ENCODE measurements at regions not wholly inside any gene's neighbourhood (a gene's known extent, or its start where the extent isn't known, plus 50 kb on each side); places are given as distances from the start of the nearest gene placed in this dataset.

DNA sequence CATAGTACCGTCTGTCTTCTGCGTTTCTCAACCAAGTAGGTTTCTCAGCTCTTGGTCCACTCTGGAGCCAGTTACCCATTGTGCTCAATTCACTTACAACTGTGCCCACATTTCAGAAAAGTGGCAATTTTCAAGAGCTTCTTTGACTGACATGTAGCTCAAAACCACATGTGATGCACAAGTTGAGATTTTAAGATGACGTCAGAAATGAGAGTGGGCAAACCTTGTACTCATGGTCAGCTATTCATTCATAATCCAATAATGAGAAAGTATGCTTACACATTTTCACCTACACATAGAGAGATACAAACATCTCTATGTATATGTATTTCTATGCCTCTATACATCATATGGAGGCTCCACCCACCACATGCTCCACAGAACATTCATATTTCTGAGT is 487.2 kb upstream of the AKR1E2 start:
- no peaks in the 10 kb centered on the region for H4K20me1 ChIP-seq (ENCODE audit: control insufficient read depth, insufficient read depth, insufficient read length)
- no peak for DNase-seq
- H3K79me1 ChIP-seq (ENCODE audit: insufficient read depth, low read depth, low read length, poor library complexity, severe bottlenecking): no peaks in the 10 kb centered on the region
- H3K14ac ChIP-seq (ENCODE audit: insufficient read depth, low read length): no peak overlapping the region
- H3K23ac ChIP-seq (ENCODE audit: insufficient read length, low read depth, low read length): no peak overlapping the region
- no peaks in the 10 kb centered on the region for H3K23me2 ChIP-seq (ENCODE audit: insufficient read length, low read depth, low read length, poor library complexity, severe bottlenecking)
- H3K4ac ChIP-seq (ENCODE audit: low read depth, low read length): no peak overlapping the region
- no peak overlapping the region for H3T11ph ChIP-seq (ENCODE audit: low read length)
- H2BK5ac ChIP-seq (ENCODE audit: insufficient read length, low read length): no peak overlapping the region
- WGBS (ENCODE audit: extremely low coverage, insufficient read length, low lambda C conversion rate): no CpG with 5 or more reads among the region's 3 CpGs
- Mint-ChIP-seq H3K4me3 (no peak overlapping the region), H3K9me3 (no peaks in the 10 kb centered on the region), H3K36me3 (ENCODE audit: insufficient read depth in 1 of 3, low read depth in 3 of 3) (no peaks in the 10 kb centered on the region; a peak in 1 of 7 replicates), H3K27ac (no peak overlapping the region), H3K27me3 (ENCODE audit: low read depth) (no peaks in the 10 kb centered on the region; the same call in 1 of the 2 replicates), H3K4me1 (peaks cover 3 to 15% of the 10 kb centered on the region in 2 experiments; a peak in 3 of 4 replicates)
- no peak overlapping the region for H3K56ac ChIP-seq (ENCODE audit: insufficient read length, low read depth, low read length)
- H4K8ac ChIP-seq (replicated peaks; ENCODE audit: insufficient read length, low read depth, low read length): no peak overlapping the region
- TF ChIP-seq CTCF (conservative IDR thresholded peaks at IDR 0.05): no peak
- no peaks in the 10 kb centered on the region for H3K9me3 ChIP-seq (ENCODE audit: control insufficient read depth, low read depth, low read length)
- H3K27ac ChIP-seq (ENCODE audit: insufficient read length, low read depth, low read length): no peak overlapping the region
- H3K18ac ChIP-seq (ENCODE audit: insufficient read length, low read depth, low read length): no peak overlapping the region
- no peak overlapping the region for H2BK15ac ChIP-seq (ENCODE audit: low read depth, low read length)
- no peak overlapping the region for H4K91ac ChIP-seq (ENCODE audit: insufficient read length, low read depth, low read length)
- H3K27me3 ChIP-seq (ENCODE audit: insufficient read depth, low read length): no peaks in the 10 kb centered on the region
- H2BK12ac ChIP-seq (ENCODE audit: insufficient read length, low read depth, low read length): no peak overlapping the region
- no peak overlapping the region for H2BK20ac ChIP-seq (ENCODE audit: low read depth, low read length, poor library complexity, severe bottlenecking)
- H4K5ac ChIP-seq (ENCODE audit: insufficient read length, low read depth, low read length): no peak overlapping the region
- H2AK5ac ChIP-seq (ENCODE audit: insufficient read length, low read length): no peak overlapping the region
- no peak overlapping the region for H2AFZ ChIP-seq (ENCODE audit: low read length)
- H3K79me2 ChIP-seq (ENCODE audit: insufficient read depth, low read length): no peaks in the 10 kb centered on the region
- no peak overlapping the region for H3K9ac ChIP-seq (ENCODE audit: extremely low read depth, insufficient read length, low read length)
- H2BK120ac ChIP-seq (ENCODE audit: low read depth, low read length, poor library complexity, severe bottlenecking): no peak overlapping the region
- H3K4me1 ChIP-seq (ENCODE audit: insufficient read depth, low read length): peaks cover 6% of the 10 kb centered on the region; the same call in 1 of the 2 replicates
- no peak overlapping the region for H3K4me2 ChIP-seq (ENCODE audit: insufficient read depth, insufficient read length, low read length)
